DOHH2 (cell line): ENCODE measurements at regions not wholly inside any gene's neighbourhood (a gene's known extent, or its start where the extent isn't known, plus 50 kb on each side); places are given as distances from the start of the nearest gene placed in this dataset.

Source experiments
- H3F3A ChIP-seq: fragments of 200-600 bp; sonication (generic), shearing (Covaris generic); 2 replicates; pipeline ENCODE4 v1.6.0; 2016; ENCODE audit warnings: antibody characterized with exemption, mild to moderate bottlenecking; ENCODE audit not compliant: control insufficient read depth, insufficient read depth
- H3K27ac ChIP-seq: fragments of 200-600 bp; sonication (generic); 2 replicates; pipeline ENCODE4 v1.5.1; 2014; ENCODE audit warnings: low read depth, mild to moderate bottlenecking, low read length, moderate library complexity
- H3K27me3 ChIP-seq: fragments of 200-600 bp; sonication (generic); 2 replicates; pipeline ENCODE4 v1.6.1; 2014; ENCODE audit warnings: mild to moderate bottlenecking, low read length, mixed read lengths; ENCODE audit not compliant: control insufficient read depth
- H3K36me3 ChIP-seq: fragments of 200-600 bp; sonication (generic); 2 replicates; pipeline ENCODE4 v1.6.1; 2014; ENCODE audit warnings: mild to moderate bottlenecking, low read length, moderate library complexity, mixed read lengths; ENCODE audit not compliant: control insufficient read depth
- H3K4me1 ChIP-seq: fragments of 200-600 bp; sonication (generic); 2 replicates; pipeline ENCODE4 v1.6.1; 2014; ENCODE audit warnings: mild to moderate bottlenecking, low read length, mixed read lengths; ENCODE audit not compliant: control insufficient read depth
- H3K4me2 ChIP-seq: fragments of 200-600 bp; sonication (generic); 2 replicates; pipeline ENCODE4 v1.6.0; 2014; ENCODE audit warnings: mild to moderate bottlenecking, low read length, moderate library complexity
- H3K4me3 ChIP-seq: fragments of 200-600 bp; sonication (generic); 2 replicates; pipeline ENCODE4 v1.5.1; 2014; ENCODE audit warnings: mild to moderate bottlenecking, low read length, mixed read lengths
- H3K79me2 ChIP-seq: fragments of 200-600 bp; sonication (generic); 2 replicates; pipeline ENCODE4 v1.6.1; 2014; ENCODE audit warnings: mild to moderate bottlenecking, low read length, mixed read lengths; ENCODE audit not compliant: control insufficient read depth
- H3K9me2 ChIP-seq: fragments of 200-600 bp; sonication (generic); replicated peaks from 2 replicates; pipeline ENCODE4 v1.6.1; 2014; ENCODE audit warnings: mild to moderate bottlenecking, low read length, mixed read lengths; ENCODE audit not compliant: control insufficient read depth
- H3K9me3 ChIP-seq: fragments of 200-600 bp; sonication (generic); 2 replicates; pipeline ENCODE4 v1.6.1; 2014; ENCODE audit warnings: antibody characterized with exemption, low read length, mixed read lengths; ENCODE audit not compliant: control insufficient read depth, insufficient read depth
- H4K20me1 ChIP-seq: fragments of 200-600 bp; sonication (generic); 2 replicates; pipeline ENCODE4 v1.6.0; 2014; ENCODE audit warnings: low read depth, mild to moderate bottlenecking, antibody characterized with exemption, low read length, moderate library complexity; ENCODE audit not compliant: control insufficient read depth, insufficient read depth
- EZH2phosphoT487 ChIP-seq: fragments of 200-600 bp; sonication (generic); IDR thresholded peaks from 2 replicates; pipeline ENCODE4 v1.6.1; 2017; ENCODE audit warnings: borderline replicate concordance, mild to moderate bottlenecking, antibody characterized with exemption, low read length, moderate library complexity, mixed read lengths
- TF ChIP-seq, protein P1 (sequence below): fragments of 200-600 bp; sonication (generic); IDR thresholded peaks from one replicate; pipeline ENCODE4 v1.5.1; 2014; ENCODE audit warnings: antibody characterized with exemption, mild to moderate bottlenecking, low read depth, low read length; ENCODE audit not compliant: poor library complexity, severe bottlenecking

GRCh38 chr21:43318841-43319781 is 107.8 kb downstream of the SIK1 start:
- Histone ChIP-seq H3K27ac (no peak overlapping the region), H3K4me3 (no peak overlapping the region), H3K4me2 (no peak overlapping the region), H3K27me3 (peaks cover 8% of the 10 kb centered on the region; the same call in 1 of the 2 replicates), H3K9me3 (0 out of 2 replicates have a peak, but pooled peaks cover 3% of the 10 kb centered on the region), H3K79me2 (no peaks in the 10 kb centered on the region), H3K9me2 (no peaks in the 10 kb centered on the region), H3K4me1 (peaks cover 33% of the 10 kb centered on the region), H3K36me3 (no peaks in the 10 kb centered on the region), H3F3A (no peaks in the 10 kb centered on the region), H4K20me1 (no peaks in the 10 kb centered on the region)
- TF ChIP-seq, protein P1, sequence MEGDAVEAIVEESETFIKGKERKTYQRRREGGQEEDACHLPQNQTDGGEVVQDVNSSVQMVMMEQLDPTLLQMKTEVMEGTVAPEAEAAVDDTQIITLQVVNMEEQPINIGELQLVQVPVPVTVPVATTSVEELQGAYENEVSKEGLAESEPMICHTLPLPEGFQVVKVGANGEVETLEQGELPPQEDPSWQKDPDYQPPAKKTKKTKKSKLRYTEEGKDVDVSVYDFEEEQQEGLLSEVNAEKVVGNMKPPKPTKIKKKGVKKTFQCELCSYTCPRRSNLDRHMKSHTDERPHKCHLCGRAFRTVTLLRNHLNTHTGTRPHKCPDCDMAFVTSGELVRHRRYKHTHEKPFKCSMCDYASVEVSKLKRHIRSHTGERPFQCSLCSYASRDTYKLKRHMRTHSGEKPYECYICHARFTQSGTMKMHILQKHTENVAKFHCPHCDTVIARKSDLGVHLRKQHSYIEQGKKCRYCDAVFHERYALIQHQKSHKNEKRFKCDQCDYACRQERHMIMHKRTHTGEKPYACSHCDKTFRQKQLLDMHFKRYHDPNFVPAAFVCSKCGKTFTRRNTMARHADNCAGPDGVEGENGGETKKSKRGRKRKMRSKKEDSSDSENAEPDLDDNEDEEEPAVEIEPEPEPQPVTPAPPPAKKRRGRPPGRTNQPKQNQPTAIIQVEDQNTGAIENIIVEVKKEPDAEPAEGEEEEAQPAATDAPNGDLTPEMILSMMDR = no peak
- TF ChIP-seq EZH2phosphoT487 = no peak

DNA sequence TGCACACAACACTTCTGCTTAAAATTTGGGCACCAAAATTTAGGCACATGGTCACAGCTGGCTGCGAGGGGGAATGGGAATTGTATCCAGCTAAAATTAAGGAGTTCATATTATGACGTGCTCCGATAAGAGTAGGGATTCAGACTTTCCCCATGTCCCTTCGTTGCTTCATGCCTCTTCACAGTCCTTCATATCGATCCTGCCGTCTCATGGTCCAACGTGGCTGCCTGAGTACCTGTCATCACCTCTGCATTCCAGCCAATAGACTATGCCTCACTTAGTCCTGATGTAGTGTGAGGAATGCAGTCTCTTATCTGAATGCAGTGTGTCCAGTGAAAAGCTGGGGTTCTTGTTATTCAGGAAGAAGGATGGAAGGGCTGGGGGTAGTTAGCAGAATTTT is 108.6 kb downstream of the SIK1 start:
- Histone ChIP-seq H3K4me1 (peaks cover 41% of the 10 kb centered on the region), H3K4me3 (no peak overlapping the region), H3K27ac (no peak overlapping the region), H3K36me3 (no peaks in the 10 kb centered on the region), H3K79me2 (no peaks in the 10 kb centered on the region), H4K20me1 (no peaks in the 10 kb centered on the region), H3F3A (no peaks in the 10 kb centered on the region), H3K9me3 (0 out of 2 replicates have a peak, but pooled peaks cover 3% of the 10 kb centered on the region), H3K4me2 (no peak overlapping the region), H3K27me3 (peaks cover 8% of the 10 kb centered on the region; the same call in 1 of the 2 replicates), H3K9me2 (no peaks in the 10 kb centered on the region)
- no peak for TF ChIP-seq EZH2phosphoT487
- TF ChIP-seq, protein P1 = peak; percentile 24

- Histone ChIP-seq H3K27me3 (peaks cover 8% of the 10 kb centered on the region; the same call in 1 of the 2 replicates), H3K79me2 (no peaks in the 10 kb centered on the region), H3K9me2 (no peaks in the 10 kb centered on the region), H3K4me1 (peaks cover 45% of the 10 kb centered on the region), H3K36me3 (no peaks in the 10 kb centered on the region), H3F3A (no peaks in the 10 kb centered on the region), H3K4me3 (no peak overlapping the region), H3K27ac (no peak overlapping the region), H3K9me3 (0 out of 2 replicates have a peak, but pooled peaks cover 3% of the 10 kb centered on the region), H4K20me1 (no peaks in the 10 kb centered on the region), H3K4me2 (no peak overlapping the region)
- TF ChIP-seq, protein P1 = peak; percentile 63
- TF ChIP-seq EZH2phosphoT487 = no peak
Measured at GRCh38 chr21:43317959-43318358, 109.0 kb downstream of the SIK1 start.
